HEK293 (cell line): ENCODE measurements at regions not wholly inside any gene's neighbourhood (a gene's known extent, or its start where the extent isn't known, plus 50 kb on each side); places are given as distances from the start of the nearest gene placed in this dataset.

Experiments used
- CTCF ChIA-PET: fragments of 350-600 bp; formaldehyde crosslinking; extraction: SDS; loops from one replicate; lab custom pipeline; 2021; ENCODE audit warnings: antibody characterized with exemption; lab: Yijun Ruan, JAX
- POLR2A ChIA-PET: fragments of 300-600 bp; formaldehyde crosslinking; extraction: SDS; loops from one replicate; lab custom pipeline; 2020; ENCODE audit warnings: antibody characterized with exemption, inconsistent platforms; lab: Yijun Ruan, JAX
- H3K27ac ChIP-seq: fragments of 200-500 bp; sonication (Bioruptor generic); 2 replicates; pipeline ENCODE4 v1.5.1; 2014; ENCODE audit warnings: low read depth, low read length, control low read depth, inconsistent platforms; ENCODE audit errors: extremely low read depth
- H3K36me3 ChIP-seq, 2 experiments: fragments of 200-500 bp in 1 of 2; sonication (Bioruptor generic) in 1 of 2; 1 replicate in 1 of 2; 2 replicates in 1 of 2; pipeline ENCODE4 v1.5.1; 2014 to 2017; ENCODE audit warnings: inconsistent platforms in 2 of 2, low read length in 2 of 2; ENCODE audit not compliant: control insufficient read depth in 2 of 2, insufficient read depth in 1 of 2
- H3K4me1 ChIP-seq: fragments of 200-500 bp; sonication (Bioruptor generic); 2 replicates; pipeline ENCODE4 v1.5.1; 2014; ENCODE audit warnings: mild to moderate bottlenecking, low read length, inconsistent platforms; ENCODE audit not compliant: control insufficient read depth, insufficient read depth
- H3K4me3 ChIP-seq: 2 replicates; pipeline ENCODE4 v1.5.1; 2011; ENCODE audit warnings: low read depth, mild to moderate bottlenecking, control low read depth, low read length, moderate library complexity
- H3K9me3 ChIP-seq: fragments of 200-500 bp; sonication (Bioruptor generic); 2 replicates; pipeline ENCODE4 v1.5.1; 2014; ENCODE audit warnings: low read depth, low read length, inconsistent platforms; ENCODE audit not compliant: control insufficient read depth, insufficient read depth
- GLI4 ChIP-seq: fragments of 450-650 bp; formaldehyde crosslinking; IDR thresholded peaks from 2 replicates; pipeline ENCODE4 v1.5.1; 2016; ENCODE audit warnings: missing biosample characterization, missing genetic modification characterization
- KLF10 ChIP-seq: fragments of 450-650 bp; IDR thresholded peaks from 2 replicates; pipeline ENCODE4 v1.5.1; 2018; ENCODE audit warnings: missing biosample characterization, mild to moderate bottlenecking, missing genetic modification characterization
- OVOL3 ChIP-seq: fragments of 450-650 bp; formaldehyde crosslinking; IDR thresholded peaks from 2 replicates; pipeline ENCODE4 v1.5.1; 2016; ENCODE audit warnings: missing biosample characterization, missing genetic modification characterization
- SP7 ChIP-seq: fragments of 450-650 bp; formaldehyde crosslinking; IDR thresholded peaks from 2 replicates; pipeline ENCODE4 v1.5.1; 2016; ENCODE audit warnings: missing biosample characterization, missing genetic modification characterization
- ZNF140 ChIP-seq: fragments of 450-650 bp; formaldehyde crosslinking; IDR thresholded peaks from 2 replicates; pipeline ENCODE4 v1.5.1; 2016; ENCODE audit warnings: missing biosample characterization, missing genetic modification characterization
- ZNF16 ChIP-seq: fragments of 450-650 bp; formaldehyde crosslinking; IDR thresholded peaks from 2 replicates; pipeline ENCODE4 v1.5.1; 2016; ENCODE audit warnings: low read depth, missing biosample characterization, missing genetic modification characterization
- ZNF174 ChIP-seq: fragments of 450-650 bp; formaldehyde crosslinking; IDR thresholded peaks from 2 replicates; pipeline ENCODE4 v1.5.0; 2017; ENCODE audit warnings: missing biosample characterization, mild to moderate bottlenecking, missing genetic modification characterization
- ZNF2 ChIP-seq: fragments of 450-650 bp; formaldehyde crosslinking; IDR thresholded peaks from 2 replicates; pipeline ENCODE4 v1.5.1; 2016; ENCODE audit warnings: missing biosample characterization, missing genetic modification characterization
- ZNF202 ChIP-seq: fragments of 450-650 bp; formaldehyde crosslinking; IDR thresholded peaks from 2 replicates; pipeline ENCODE4 v1.5.1; 2016; ENCODE audit warnings: missing biosample characterization, missing genetic modification characterization, borderline replicate concordance
- ZNF24 ChIP-seq: fragments of 450-650 bp; formaldehyde crosslinking; IDR thresholded peaks from 2 replicates; pipeline ENCODE4 v1.5.1; 2016; ENCODE audit warnings: missing biosample characterization, missing genetic modification characterization
- ZNF248 ChIP-seq: fragments of 450-650 bp; formaldehyde crosslinking; IDR thresholded peaks from 2 replicates; pipeline ENCODE4 v1.5.1; 2017; ENCODE audit warnings: missing biosample characterization, missing genetic modification characterization
- ZNF341 ChIP-seq: fragments of 450-650 bp; formaldehyde crosslinking; IDR thresholded peaks from 2 replicates; pipeline ENCODE4; 2016; ENCODE audit warnings: low read depth, missing biosample characterization, missing genetic modification characterization
- ZNF391 ChIP-seq: fragments of 450-650 bp; formaldehyde crosslinking; IDR thresholded peaks from 2 replicates; pipeline ENCODE4 v1.5.1; 2016; ENCODE audit warnings: low read depth, missing biosample characterization, missing genetic modification characterization, borderline replicate concordance
- ZNF510 ChIP-seq: fragments of 450-650 bp; formaldehyde crosslinking; IDR thresholded peaks from 2 replicates; pipeline ENCODE4 v1.5.1; 2018; ENCODE audit warnings: mild to moderate bottlenecking, missing genetic modification characterization, missing biosample characterization; ENCODE audit not compliant: insufficient replicate concordance
- ZNF548 ChIP-seq: fragments of 450-650 bp; formaldehyde crosslinking; IDR thresholded peaks from 2 replicates; pipeline ENCODE4 v1.5.1; 2016; ENCODE audit warnings: missing biosample characterization, missing genetic modification characterization
- ZNF555 ChIP-seq: fragments of 450-650 bp; formaldehyde crosslinking; conservative IDR thresholded peaks from 2 replicates; pipeline ENCODE4 v1.5.1; 2017; ENCODE audit warnings: missing biosample characterization, mild to moderate bottlenecking, missing genetic modification characterization, inconsistent platforms
- ZNF596 ChIP-seq: fragments of 450-650 bp; IDR thresholded peaks from 2 replicates; pipeline ENCODE4 v1.5.0; 2018; ENCODE audit warnings: missing biosample characterization, mild to moderate bottlenecking, missing genetic modification characterization, moderate library complexity
- ZNF677 ChIP-seq: fragments of 450-650 bp; IDR thresholded peaks from 2 replicates; pipeline ENCODE4 v1.5.0; 2018; ENCODE audit warnings: missing biosample characterization, mild to moderate bottlenecking, missing genetic modification characterization, moderate library complexity
- ZNF747 ChIP-seq: fragments of 450-650 bp; formaldehyde crosslinking; IDR thresholded peaks from 2 replicates; pipeline ENCODE4 v1.5.1; 2016; ENCODE audit warnings: missing biosample characterization, missing genetic modification characterization
- ZSCAN16 ChIP-seq: fragments of 450-650 bp; formaldehyde crosslinking; IDR thresholded peaks from 2 replicates; pipeline ENCODE4 v1.5.1; 2016; ENCODE audit warnings: missing biosample characterization, missing genetic modification characterization
- ZSCAN23 ChIP-seq: fragments of 450-650 bp; formaldehyde crosslinking; IDR thresholded peaks from 2 replicates; pipeline ENCODE4 v1.5.1; 2016; ENCODE audit warnings: missing biosample characterization, missing genetic modification characterization
- TF ChIP-seq, protein P1 (sequence below): fragments of 450-650 bp; formaldehyde crosslinking; IDR thresholded peaks from 2 replicates; pipeline ENCODE4 v1.5.1; 2017; ENCODE audit warnings: missing biosample characterization, missing genetic modification characterization
- TF ChIP-seq, protein P2 (sequence below): fragments of 450-650 bp; formaldehyde crosslinking; IDR thresholded peaks from 2 replicates; pipeline ENCODE4 v1.5.1; 2016; ENCODE audit warnings: missing biosample characterization, missing genetic modification characterization
- TF ChIP-seq, protein P3 (sequence below): fragments of 450-650 bp; formaldehyde crosslinking; IDR thresholded peaks from 2 replicates; pipeline ENCODE4 v1.5.1; 2016; ENCODE audit warnings: missing biosample characterization, missing genetic modification characterization
- TF ChIP-seq, protein P4 (sequence below): fragments of 450-650 bp; formaldehyde crosslinking; IDR thresholded peaks from 2 replicates; pipeline ENCODE4 v1.5.1; 2017; ENCODE audit warnings: missing biosample characterization, mild to moderate bottlenecking, missing genetic modification characterization, moderate library complexity
- TF ChIP-seq, protein P5 (sequence below): sonication (generic); formaldehyde crosslinking; IDR thresholded peaks from 2 replicates; pipeline ENCODE4 v1.8.1; 2022; ENCODE audit warnings: mild to moderate bottlenecking, moderate library complexity, missing genetic modification reagents
- TF ChIP-seq, protein P6 (sequence below): fragments of 450-650 bp; formaldehyde crosslinking; IDR thresholded peaks from 2 replicates; pipeline ENCODE4 v1.5.1; 2016; ENCODE audit warnings: missing biosample characterization, missing genetic modification characterization

DNA sequence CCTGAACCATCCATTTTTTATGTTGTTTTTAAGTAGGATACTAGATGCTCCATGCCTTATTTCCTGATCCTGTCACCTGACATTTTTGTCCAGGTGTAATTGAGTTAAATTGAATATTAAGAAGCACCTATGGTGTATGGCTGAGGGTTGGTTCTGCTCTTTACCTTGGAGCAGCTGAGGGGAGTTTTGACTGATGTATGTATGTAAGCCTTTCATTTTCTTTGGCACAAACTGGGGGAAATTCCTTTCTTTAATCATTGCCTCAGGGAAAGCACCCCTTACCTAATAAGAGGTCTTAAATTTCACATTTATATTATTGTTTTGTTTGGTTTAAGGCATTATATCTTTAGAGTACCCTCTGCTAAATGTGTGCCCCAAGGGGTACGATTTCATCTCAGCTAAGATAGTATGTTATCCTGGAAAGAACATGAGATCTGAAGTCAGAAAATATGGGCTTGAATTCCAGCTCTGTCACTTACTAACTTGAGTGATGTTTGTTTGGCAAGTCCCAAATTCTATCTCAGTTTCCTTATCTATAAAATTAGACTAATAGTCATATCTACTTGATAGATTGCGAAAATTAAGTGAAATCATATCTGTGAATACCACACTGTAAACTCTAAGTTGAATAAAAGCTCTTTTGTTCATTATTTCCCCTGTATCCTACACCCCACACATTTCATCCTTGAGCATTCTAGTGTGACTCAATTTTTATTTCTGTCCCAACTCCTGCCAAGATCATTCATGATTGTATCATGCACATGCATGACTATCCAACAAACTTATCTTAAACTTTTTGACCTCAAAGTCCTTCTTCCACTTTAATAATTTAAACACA, 57.7 kb upstream of the NUF2 start:
- no peaks in the 10 kb centered on the region; a peak in 1 of 3 replicates for H3K36me3 ChIP-seq
- H3K9me3 ChIP-seq: no peaks in the 10 kb centered on the region
- no peak for TF ChIP-seq ZSCAN16 (tag by site-specific recombination)
- TF ChIP-seq ZNF510 (tag by site-specific recombination): no peak
- TF ChIP-seq ZSCAN23 (tag by site-specific recombination): no peak
- TF ChIP-seq ZNF677 (tag by site-specific recombination): no peak
- no peak for TF ChIP-seq ZNF174
- no peak for TF ChIP-seq ZNF16 (tag by site-specific recombination)
- TF ChIP-seq, protein P1, sequence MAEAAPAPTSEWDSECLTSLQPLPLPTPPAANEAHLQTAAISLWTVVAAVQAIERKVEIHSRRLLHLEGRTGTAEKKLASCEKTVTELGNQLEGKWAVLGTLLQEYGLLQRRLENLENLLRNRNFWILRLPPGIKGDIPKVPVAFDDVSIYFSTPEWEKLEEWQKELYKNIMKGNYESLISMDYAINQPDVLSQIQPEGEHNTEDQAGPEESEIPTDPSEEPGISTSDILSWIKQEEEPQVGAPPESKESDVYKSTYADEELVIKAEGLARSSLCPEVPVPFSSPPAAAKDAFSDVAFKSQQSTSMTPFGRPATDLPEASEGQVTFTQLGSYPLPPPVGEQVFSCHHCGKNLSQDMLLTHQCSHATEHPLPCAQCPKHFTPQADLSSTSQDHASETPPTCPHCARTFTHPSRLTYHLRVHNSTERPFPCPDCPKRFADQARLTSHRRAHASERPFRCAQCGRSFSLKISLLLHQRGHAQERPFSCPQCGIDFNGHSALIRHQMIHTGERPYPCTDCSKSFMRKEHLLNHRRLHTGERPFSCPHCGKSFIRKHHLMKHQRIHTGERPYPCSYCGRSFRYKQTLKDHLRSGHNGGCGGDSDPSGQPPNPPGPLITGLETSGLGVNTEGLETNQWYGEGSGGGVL: no peak
- TF ChIP-seq ZNF140 (tag by site-specific recombination): no peak
- no peak for TF ChIP-seq ZNF24 (tag by site-specific recombination)
- no peak for TF ChIP-seq ZNF2 (tag by site-specific recombination)
- TF ChIP-seq, protein P2, sequence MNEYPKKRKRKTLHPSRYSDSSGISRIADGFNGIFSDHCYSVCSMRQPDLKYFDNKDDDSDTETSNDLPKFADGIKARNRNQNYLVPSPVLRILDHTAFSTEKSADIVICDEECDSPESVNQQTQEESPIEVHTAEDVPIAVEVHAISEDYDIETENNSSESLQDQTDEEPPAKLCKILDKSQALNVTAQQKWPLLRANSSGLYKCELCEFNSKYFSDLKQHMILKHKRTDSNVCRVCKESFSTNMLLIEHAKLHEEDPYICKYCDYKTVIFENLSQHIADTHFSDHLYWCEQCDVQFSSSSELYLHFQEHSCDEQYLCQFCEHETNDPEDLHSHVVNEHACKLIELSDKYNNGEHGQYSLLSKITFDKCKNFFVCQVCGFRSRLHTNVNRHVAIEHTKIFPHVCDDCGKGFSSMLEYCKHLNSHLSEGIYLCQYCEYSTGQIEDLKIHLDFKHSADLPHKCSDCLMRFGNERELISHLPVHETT (tag by site-specific recombination): no peak
- TF ChIP-seq ZNF596 (tag by site-specific recombination): no peak
- H3K27ac ChIP-seq: no peak overlapping the region
- ChIA-PET POLR2A (no interaction called here), CTCF (no interaction called here)
- no peak overlapping the region for H3K4me3 ChIP-seq
- H3K4me1 ChIP-seq: no peaks in the 10 kb centered on the region

DNA sequence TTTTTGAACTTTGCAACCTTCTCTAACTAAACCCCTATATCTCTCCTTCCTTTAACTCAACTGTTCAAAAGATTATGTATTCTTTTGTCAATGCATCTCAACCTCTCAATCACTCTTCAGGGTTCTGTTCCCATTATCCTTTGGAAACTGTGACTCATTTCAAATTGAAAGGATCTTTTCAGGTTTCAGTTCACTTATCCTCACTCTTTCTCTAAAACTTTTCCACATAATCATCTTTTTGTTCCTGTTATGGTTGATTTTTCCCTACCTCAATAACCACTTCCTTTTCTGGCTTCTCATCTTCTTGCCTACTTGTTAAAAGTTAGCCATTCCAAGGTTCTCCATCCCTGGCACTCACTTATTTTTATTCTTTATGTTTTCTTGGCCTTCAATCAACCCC, 56.2 kb upstream of the NUF2 start:
- ChIA-PET POLR2A (no interaction called here), CTCF (no interaction called here)
- Histone ChIP-seq H3K27ac (no peak overlapping the region), H3K36me3 (no peaks in the 10 kb centered on the region), H3K9me3 (no peaks in the 10 kb centered on the region), H3K4me1 (no peaks in the 10 kb centered on the region), H3K4me3 (no peak overlapping the region)
- TF ChIP-seq OVOL3 (tag by site-specific recombination) (no peak), ZNF391 (tag by site-specific recombination) (no peak), GLI4 (tag by site-specific recombination) (no peak), KLF10 (tag by site-specific recombination) (no peak), SP7 (tag by site-specific recombination) (no peak), ZNF341 (tag by site-specific recombination) (no peak), ZNF548 (no peak), ZNF248 (no peak), ZNF555 (tag by site-specific recombination) (no peak), ZNF747 (tag by site-specific recombination) (no peak), ZNF202 (tag by site-specific recombination) (no peak)
- TF ChIP-seq, protein P3, sequence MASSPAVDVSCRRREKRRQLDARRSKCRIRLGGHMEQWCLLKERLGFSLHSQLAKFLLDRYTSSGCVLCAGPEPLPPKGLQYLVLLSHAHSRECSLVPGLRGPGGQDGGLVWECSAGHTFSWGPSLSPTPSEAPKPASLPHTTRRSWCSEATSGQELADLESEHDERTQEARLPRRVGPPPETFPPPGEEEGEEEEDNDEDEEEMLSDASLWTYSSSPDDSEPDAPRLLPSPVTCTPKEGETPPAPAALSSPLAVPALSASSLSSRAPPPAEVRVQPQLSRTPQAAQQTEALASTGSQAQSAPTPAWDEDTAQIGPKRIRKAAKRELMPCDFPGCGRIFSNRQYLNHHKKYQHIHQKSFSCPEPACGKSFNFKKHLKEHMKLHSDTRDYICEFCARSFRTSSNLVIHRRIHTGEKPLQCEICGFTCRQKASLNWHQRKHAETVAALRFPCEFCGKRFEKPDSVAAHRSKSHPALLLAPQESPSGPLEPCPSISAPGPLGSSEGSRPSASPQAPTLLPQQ: no peak
- TF ChIP-seq, protein P4, sequence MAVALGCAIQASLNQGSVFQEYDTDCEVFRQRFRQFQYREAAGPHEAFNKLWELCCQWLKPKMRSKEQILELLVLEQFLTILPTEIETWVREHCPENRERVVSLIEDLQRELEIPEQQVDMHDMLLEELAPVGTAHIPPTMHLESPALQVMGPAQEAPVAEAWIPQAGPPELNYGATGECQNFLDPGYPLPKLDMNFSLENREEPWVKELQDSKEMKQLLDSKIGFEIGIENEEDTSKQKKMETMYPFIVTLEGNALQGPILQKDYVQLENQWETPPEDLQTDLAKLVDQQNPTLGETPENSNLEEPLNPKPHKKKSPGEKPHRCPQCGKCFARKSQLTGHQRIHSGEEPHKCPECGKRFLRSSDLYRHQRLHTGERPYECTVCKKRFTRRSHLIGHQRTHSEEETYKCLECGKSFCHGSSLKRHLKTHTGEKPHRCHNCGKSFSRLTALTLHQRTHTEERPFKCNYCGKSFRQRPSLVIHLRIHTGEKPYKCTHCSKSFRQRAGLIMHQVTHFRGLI (tag by site-specific recombination): no peak
- TF ChIP-seq, protein P5, sequence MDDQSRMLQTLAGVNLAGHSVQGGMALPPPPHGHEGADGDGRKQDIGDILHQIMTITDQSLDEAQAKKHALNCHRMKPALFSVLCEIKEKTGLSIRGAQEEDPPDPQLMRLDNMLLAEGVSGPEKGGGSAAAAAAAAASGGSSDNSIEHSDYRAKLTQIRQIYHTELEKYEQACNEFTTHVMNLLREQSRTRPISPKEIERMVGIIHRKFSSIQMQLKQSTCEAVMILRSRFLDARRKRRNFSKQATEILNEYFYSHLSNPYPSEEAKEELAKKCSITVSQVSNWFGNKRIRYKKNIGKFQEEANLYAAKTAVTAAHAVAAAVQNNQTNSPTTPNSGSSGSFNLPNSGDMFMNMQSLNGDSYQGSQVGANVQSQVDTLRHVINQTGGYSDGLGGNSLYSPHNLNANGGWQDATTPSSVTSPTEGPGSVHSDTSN: no peak
- TF ChIP-seq, protein P6, sequence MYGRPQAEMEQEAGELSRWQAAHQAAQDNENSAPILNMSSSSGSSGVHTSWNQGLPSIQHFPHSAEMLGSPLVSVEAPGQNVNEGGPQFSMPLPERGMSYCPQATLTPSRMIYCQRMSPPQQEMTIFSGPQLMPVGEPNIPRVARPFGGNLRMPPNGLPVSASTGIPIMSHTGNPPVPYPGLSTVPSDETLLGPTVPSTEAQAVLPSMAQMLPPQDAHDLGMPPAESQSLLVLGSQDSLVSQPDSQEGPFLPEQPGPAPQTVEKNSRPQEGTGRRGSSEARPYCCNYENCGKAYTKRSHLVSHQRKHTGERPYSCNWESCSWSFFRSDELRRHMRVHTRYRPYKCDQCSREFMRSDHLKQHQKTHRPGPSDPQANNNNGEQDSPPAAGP: no peak
